Kidney (tissue), 13 donors: ENCODE measurements at regions not wholly inside any gene's neighbourhood (a gene's known extent, or its start where the extent isn't known, plus 50 kb on each side); places are given as distances from the start of the nearest gene placed in this dataset.

Source experiments
- DNase-seq, 5 donors: peaks; one replicate each; pipeline ENCODE4 v3.0.0-alpha.2; 2013 to 2020
- FAIRE-seq: peaks from 2 replicates; lab custom pipeline; 2012; peaks lifted over from hg19 to GRCh38; lab: Jason Lieb, UNC
- H3K27ac ChIP-seq, 2 donors: one replicate each; pipeline ENCODE4 v1.7.0; 2013; ENCODE audit warnings: low read depth in 2 of 2, low read length in 2 of 2, inconsistent platforms in 1 of 2
- H3K27me3 ChIP-seq: one replicate; pipeline ENCODE4 v1.7.1; 2013; ENCODE audit warnings: low read length, inconsistent platforms; ENCODE audit not compliant: control insufficient read depth, insufficient read depth
- H3K36me3 ChIP-seq, 3 donors: one replicate each; pipeline versions ENCODE4 v1.7.0 to v1.7.1; 2013; ENCODE audit warnings: low read length in 3 of 3, control low read depth in 1 of 3, inconsistent platforms in 1 of 3; ENCODE audit not compliant: insufficient read depth in 3 of 3, control insufficient read depth in 2 of 3
- H3K4me1 ChIP-seq, 3 donors: one replicate each; pipeline versions ENCODE4 v1.7.0 to v1.7.1; 2013; ENCODE audit warnings: low read length in 3 of 3, inconsistent platforms in 1 of 3, low read depth in 1 of 3; ENCODE audit not compliant: control insufficient read depth in 2 of 3, insufficient read depth in 2 of 3
- H3K4me3 ChIP-seq, 3 donors: one replicate each; pipeline versions ENCODE4 v1.7.0 to v1.8.1; 2013; ENCODE audit warnings: low read length in 3 of 3, control low read depth in 1 of 3, inconsistent platforms in 1 of 3
- H3K9ac ChIP-seq, 3 donors: one replicate each; pipeline versions ENCODE4 v1.7.0 to v1.7.1; 2013; ENCODE audit warnings: low read length in 3 of 3, control low read depth in 1 of 3, inconsistent platforms in 1 of 3
- H3K9me3 ChIP-seq, 3 donors: one replicate each; pipeline versions ENCODE4 v1.7.0 to v1.7.1; 2013; ENCODE audit warnings: low read length in 3 of 3, control low read depth in 1 of 3, inconsistent platforms in 1 of 3; ENCODE audit not compliant: control insufficient read depth in 2 of 3, insufficient read depth in 1 of 3
- CTCF ChIP-seq: IDR thresholded peaks from 3 replicates; pipeline ENCODE4 v1.5.1; 2012; ENCODE audit warnings: mild to moderate bottlenecking, moderate library complexity, borderline replicate concordance; ENCODE audit not compliant: insufficient read depth; ENCODE audit errors: extremely low read depth
- intact Hi-C: fragments of 100-400 bp; cut with DNase I; formaldehyde crosslinking; loops from one replicate; pipeline ENCODE4 v1.11.1; 2022
- donor health status: control.
- donor health status: control.
- donor health status: control.
- donor health status: control.
- donor health status: control.
- donor health status: DM: yes; HTN: yes; CAD: no.
- donor health status: Normal renal cell carcinoma (clear cell type).

- Histone ChIP-seq H3K4me1 (no peaks in the 10 kb centered on the region), H3K27ac (no peak overlapping the region), H3K36me3 (no peaks in the 10 kb centered on the region), H3K9me3 (no peaks in the 10 kb centered on the region), H3K4me3 (no peak overlapping the region), H3K27me3 (no peaks in the 10 kb centered on the region), H3K9ac (no peak overlapping the region)
- TF ChIP-seq CTCF: no peak
- DNase-seq (no peak), FAIRE-seq (no peak)
- intact Hi-C loops: no loop called here
Observed at GRCh38 chr14:96690713-96691383, 106.3 kb upstream of the VRK1 start.

- no peaks in the 10 kb centered on the region for H3K9me3 ChIP-seq
- H3K27me3 ChIP-seq: no peaks in the 10 kb centered on the region
- intact Hi-C loops: no loop called here
- no peaks in the 10 kb centered on the region for H3K36me3 ChIP-seq
- DNase-seq (peak in 2 of 5 donors; percentile 7 to 13), FAIRE-seq (no peak)
- no peaks in the 10 kb centered on the region for H3K4me1 ChIP-seq
- no peak overlapping the region for H3K27ac ChIP-seq
- TF ChIP-seq CTCF: no peak
- H3K9ac ChIP-seq: no peak overlapping the region
- no peak overlapping the region for H3K4me3 ChIP-seq
Observed at GRCh38 chr14:96693252-96693820, 103.8 kb upstream of the VRK1 start.

GRCh38 chr14:96693987-96694386 lies 103.2 kb upstream of the VRK1 start:
- intact Hi-C loops: no loop called here
- FAIRE-seq (no peak), DNase-seq (no peak)

More at GRCh38 chr14:96693987-96694386, 103.2 kb upstream of the VRK1 start:
- Histone ChIP-seq H3K4me3 (no peak overlapping the region), H3K27ac (no peak overlapping the region), H3K9ac (no peak overlapping the region), H3K36me3 (no peaks in the 10 kb centered on the region), H3K9me3 (no peaks in the 10 kb centered on the region), H3K4me1 (no peaks in the 10 kb centered on the region), H3K27me3 (no peaks in the 10 kb centered on the region)
- TF ChIP-seq CTCF: no peak
